OCI-LY3 (cell line): ENCODE measurements at regions not wholly inside any gene's neighbourhood (a gene's known extent, or its start where the extent isn't known, plus 50 kb on each side); places are given as distances from the start of the nearest gene placed in this dataset.

Experiments
- CTCF ChIP-seq: fragments of 200-600, 300-600 bp; sonication (generic); IDR thresholded peaks from 2 replicates; pipeline ENCODE4 v1.5.1; 2014; ENCODE audit warnings: antibody characterized with exemption, low read length, low read depth
- EZH2phosphoT487 ChIP-seq: fragments of 200-600 bp; shearing (Covaris generic); IDR thresholded peaks from 2 replicates; pipeline ENCODE4 v1.6.1; 2018; ENCODE audit warnings: antibody characterized with exemption, mixed run types, low read depth

- TF ChIP-seq EZH2phosphoT487 = no peak
- no peak for TF ChIP-seq CTCF
Observed at GRCh38 chr2:20521682-20522189, 74.9 kb downstream of the RHOB start.
